H1 (cell line): ENCODE measurements at regions not wholly inside any gene's neighbourhood (a gene's known extent, or its start where the extent isn't known, plus 50 kb on each side); places are given as distances from the start of the nearest gene placed in this dataset.

Source experiments
- CTCF ChIA-PET: fragments of 300-600 bp; sonication (Branson Sonifier 250); formaldehyde crosslinking; loops from one replicate; lab custom pipeline; 2021; ENCODE audit not compliant: partially characterized antibody; lab: Charles Lee
- POLR2A ChIA-PET: fragments of 300-600 bp; sonication (Branson Sonifier 250); formaldehyde crosslinking; loops from one replicate; lab custom pipeline; 2021; ENCODE audit warnings: inconsistent platforms; ENCODE audit not compliant: partially characterized antibody; lab: Charles Lee
- DNase-seq, 2 experiments: peaks; one replicate each; pipeline versions ENCODE4 v3.0.0 to v3.0.0-alpha.2; 2010 to 2022; ENCODE audit warnings: low spot score in 2 of 2, low read depth in 1 of 2, mixed read lengths in 1 of 2
- FAIRE-seq: peaks from 2 replicates; lab custom pipeline; 2011; peaks lifted over from hg19 to GRCh38; lab: Jason Lieb, UNC
- H2AFZ ChIP-seq: 2 replicates; pipeline ENCODE4 v1.8.1; 2012; ENCODE audit warnings: low read length, inconsistent platforms
- H2AK5ac ChIP-seq: 2 replicates; pipeline ENCODE4 v1.6.1; 2013; ENCODE audit warnings: low read depth, low read length
- H2BK120ac ChIP-seq: replicated peaks from 2 replicates; pipeline ENCODE3; 2013; ENCODE audit warnings: low read depth, low read length, inconsistent platforms
- H2BK12ac ChIP-seq: 2 replicates; pipeline ENCODE4 v1.6.1; 2013; ENCODE audit warnings: low read depth, low read length
- H2BK15ac ChIP-seq: 2 replicates; pipeline ENCODE4 v1.6.1; 2013; ENCODE audit warnings: low read length
- H2BK20ac ChIP-seq: 2 replicates; pipeline ENCODE4 v1.6.1; 2013; ENCODE audit warnings: low read length
- H2BK5ac ChIP-seq: 2 replicates; pipeline ENCODE4 v1.6.1; 2013; ENCODE audit warnings: low read depth, low read length
- H3K14ac ChIP-seq: 2 replicates; pipeline ENCODE4 v1.6.1; 2013; ENCODE audit warnings: inconsistent platforms; ENCODE audit not compliant: insufficient read length
- H3K18ac ChIP-seq: 2 replicates; pipeline ENCODE4 v1.6.1; 2013; ENCODE audit warnings: low read length; ENCODE audit errors: extremely low read depth
- H3K23ac ChIP-seq: 2 replicates; pipeline ENCODE4 v1.6.1; 2013; ENCODE audit warnings: inconsistent platforms; ENCODE audit not compliant: insufficient read length
- H3K23me2 ChIP-seq: 2 replicates; pipeline ENCODE4 v1.6.1; 2013; ENCODE audit warnings: low read depth, low read length
- H3K27ac ChIP-seq: 2 replicates; pipeline ENCODE4 v1.6.1; 2011; ENCODE audit warnings: low read depth, low read length, inconsistent platforms
- H3K27me3 ChIP-seq, 4 experiments: replicated peaks in 1 of 4; 1 replicate in 1 of 4; 2 replicates in 3 of 4; pipeline versions ENCODE4 v1.6.1 to v1.8.1; 2011 to 2013; ENCODE audit warnings: low read length in 3 of 4, mild to moderate bottlenecking in 3 of 4, inconsistent platforms in 2 of 4, mixed read lengths in 2 of 4, moderate library complexity in 1 of 4; ENCODE audit not compliant: control insufficient read depth in 3 of 4, insufficient read depth in 3 of 4; ENCODE audit errors: extremely low read depth in 1 of 4
- H3K36me3 ChIP-seq, 4 experiments: 2 replicates each; pipeline versions ENCODE4 v1.6.1 to v1.8.1; 2011 to 2013; ENCODE audit warnings: mild to moderate bottlenecking in 4 of 4, low read length in 3 of 4, moderate library complexity in 2 of 4, control low read depth in 1 of 4, inconsistent platforms in 1 of 4; ENCODE audit not compliant: insufficient read depth in 4 of 4, control insufficient read depth in 2 of 4
- H3K4ac ChIP-seq: replicated peaks from 2 replicates; pipeline ENCODE3; 2013; ENCODE audit warnings: low read length, low read depth, mixed read lengths, inconsistent platforms; ENCODE audit not compliant: insufficient read length
- H3K4me1 ChIP-seq, 4 experiments: replicated peaks in 1 of 4; 1 replicate in 1 of 4; 2 replicates in 3 of 4; pipeline versions ENCODE4 v1.6.1 to v1.8.1; 2011 to 2013; ENCODE audit warnings: low read length in 3 of 4, inconsistent platforms in 2 of 4, mixed read lengths in 1 of 4; ENCODE audit not compliant: insufficient read depth in 4 of 4, control insufficient read depth in 3 of 4
- H3K4me2 ChIP-seq, 2 experiments: 2 replicates each; pipeline versions ENCODE4 v1.6.1 to v1.8.1; 2011 to 2013; ENCODE audit warnings: low read depth in 2 of 2, low read length in 2 of 2, control low read depth in 1 of 2, inconsistent platforms in 1 of 2, mild to moderate bottlenecking in 1 of 2; ENCODE audit not compliant: insufficient read depth in 1 of 2
- H3K4me3 ChIP-seq, 4 experiments: fragments of 200-600, 300-600 bp in 1 of 4; sonication (generic), shearing (Covaris generic), sonication (Bioruptor Twin) in 1 of 4; 2 replicates each; pipeline versions ENCODE4 v1.5.1 to v1.8.1; 2011 to 2016; ENCODE audit warnings: low read length in 4 of 4, low read depth in 3 of 4, control low read depth in 2 of 4, inconsistent platforms in 2 of 4, mild to moderate bottlenecking in 2 of 4, mixed read lengths in 1 of 4, moderate library complexity in 1 of 4; ENCODE audit not compliant: insufficient read depth in 2 of 4; ENCODE audit errors: extremely low read depth in 1 of 4
- H3K56ac ChIP-seq: replicated peaks from 2 replicates; pipeline ENCODE3; 2013; ENCODE audit warnings: low read depth, mild to moderate bottlenecking, mixed read lengths, low read length, inconsistent platforms; ENCODE audit not compliant: insufficient read length
- H3K79me1 ChIP-seq: 2 replicates; pipeline ENCODE4 v1.6.1; 2013; ENCODE audit warnings: low read depth, low read length, control low read depth
- H3K79me2 ChIP-seq, 2 experiments: 2 replicates each; pipeline versions ENCODE4 v1.6.1 to v1.8.1; 2012 to 2013; ENCODE audit warnings: low read length in 2 of 2, mild to moderate bottlenecking in 2 of 2, inconsistent platforms in 1 of 2; ENCODE audit not compliant: insufficient read depth in 2 of 2, control insufficient read depth in 1 of 2
- H3K9ac ChIP-seq, 4 experiments: replicated peaks in 1 of 4; 1 replicate in 1 of 4; 2 replicates in 3 of 4; pipeline versions ENCODE4 v1.6.1 to v1.8.1; 2011 to 2013; ENCODE audit warnings: low read depth in 3 of 4, low read length in 3 of 4, control low read depth in 2 of 4, mild to moderate bottlenecking in 2 of 4, moderate library complexity in 2 of 4, inconsistent platforms in 1 of 4; ENCODE audit errors: extremely low read depth in 1 of 4
- H3K9me3 ChIP-seq, 2 experiments: 2 replicates each; pipeline versions ENCODE4 v1.6.1 to v1.8.1; 2012 to 2013; ENCODE audit warnings: mild to moderate bottlenecking in 2 of 2, moderate library complexity in 2 of 2, control low read depth in 1 of 2, inconsistent platforms in 1 of 2, low read depth in 1 of 2, low read length in 1 of 2, mixed read lengths in 1 of 2; ENCODE audit not compliant: insufficient read depth in 2 of 2
- H4K20me1 ChIP-seq, 2 experiments: replicated peaks in 1 of 2; 2 replicates each; pipeline versions ENCODE3 to v1.8.1; 2011 to 2013; ENCODE audit warnings: inconsistent platforms in 2 of 2, low read length in 2 of 2, mild to moderate bottlenecking in 1 of 2; ENCODE audit not compliant: insufficient read depth in 2 of 2, control insufficient read depth in 1 of 2
- H4K5ac ChIP-seq: 2 replicates; pipeline ENCODE4 v1.6.1; 2013; ENCODE audit warnings: low read length, low read depth, mixed read lengths, inconsistent platforms; ENCODE audit not compliant: insufficient read length
- H4K8ac ChIP-seq: 2 replicates; pipeline ENCODE4 v1.8.0; 2013; ENCODE audit warnings: mild to moderate bottlenecking, moderate library complexity, low read length, inconsistent platforms; ENCODE audit not compliant: insufficient read depth; ENCODE audit errors: extremely low read depth
- H4K91ac ChIP-seq: replicated peaks from 2 replicates; pipeline ENCODE3; 2013; ENCODE audit warnings: low read length, mixed read lengths, inconsistent platforms; ENCODE audit not compliant: insufficient read length
- ATF3 ChIP-seq: IDR thresholded peaks from 2 replicates; pipeline ENCODE4 v1.6.1; 2011; ENCODE audit warnings: low read depth, mild to moderate bottlenecking, low read length; ENCODE audit not compliant: insufficient read depth
- BRCA1 ChIP-seq: IDR thresholded peaks from 2 replicates; pipeline ENCODE4 v1.6.1; 2012; ENCODE audit warnings: low read depth, low read length, improper control_type of control experiment
- CBX5 ChIP-seq: fragments of 300-800, 300-1000 bp; sonication (generic); IDR thresholded peaks from 2 replicates; pipeline ENCODE4 v1.7.1; 2016; ENCODE audit warnings: antibody characterized with exemption, low read length, low read depth
- CBX8 ChIP-seq: fragments of 300-800, 300-1000 bp; sonication (generic); IDR thresholded peaks from 2 replicates; pipeline ENCODE4 v1.7.1; 2016; ENCODE audit warnings: low read depth, low read length, borderline replicate concordance
- CHD1 ChIP-seq: IDR thresholded peaks from 2 replicates; pipeline ENCODE4 v1.6.1; 2012; ENCODE audit warnings: low read depth, low read length, improper control_type of control experiment
- EP300 ChIP-seq, 2 experiments: IDR thresholded peaks; 1 replicate in 1 of 2; 2 replicates in 1 of 2; pipeline ENCODE4 v1.6.1; 2011 to 2012; ENCODE audit warnings: low read depth in 2 of 2, low read length in 2 of 2, mild to moderate bottlenecking in 2 of 2, borderline replicate concordance in 1 of 2, inconsistent platforms in 1 of 2, moderate library complexity in 1 of 2
- MAFK ChIP-seq: IDR thresholded peaks from 2 replicates; pipeline ENCODE4 v1.6.1; 2012; ENCODE audit warnings: low read depth, mild to moderate bottlenecking, improper control_type of control experiment, low read length
- NANOG ChIP-seq: IDR thresholded peaks from 2 replicates; pipeline ENCODE4 v1.6.1; 2011; ENCODE audit warnings: low read length, low read depth, mild to moderate bottlenecking, inconsistent platforms; ENCODE audit not compliant: insufficient read depth, poor library complexity, severe bottlenecking
- POLR2AphosphoS5 ChIP-seq: IDR thresholded peaks from 2 replicates; pipeline ENCODE4 v1.6.1; 2011; ENCODE audit warnings: low read depth, low read length
- RBBP5 ChIP-seq: IDR thresholded peaks from 2 replicates; pipeline ENCODE4 v1.7.1; 2012; ENCODE audit warnings: low read depth, mild to moderate bottlenecking, inconsistent platforms, low read length, moderate library complexity, borderline replicate concordance
- RFX5 ChIP-seq: IDR thresholded peaks from 2 replicates; pipeline ENCODE4 v1.6.1; 2011; ENCODE audit warnings: low read depth, low read length, improper control_type of control experiment, borderline replicate concordance
- TBP ChIP-seq: IDR thresholded peaks from 2 replicates; pipeline ENCODE4 v1.6.1; 2011; ENCODE audit warnings: low read depth, low read length, improper control_type of control experiment
- WGBS, 2 experiments: shearing (Covaris generic) in 1 of 2; methylation state at CpG; one replicate each; pipeline versions ENCODE4 v1.1.6 to v1.1.7; 2013 to 2015; ENCODE audit warnings: low lambda C conversion rate in 2 of 2, mixed read lengths in 2 of 2, inconsistent platforms in 1 of 2, low coverage in 1 of 2, missing lambda C conversion rate in 1 of 2; ENCODE audit not compliant: insufficient replicate concordance in 2 of 2, insufficient coverage in 1 of 2, insufficient read length in 1 of 2; ENCODE audit errors: extremely low coverage in 1 of 2, missing lambda C conversion rate in 1 of 2; 5-methylcytosine and 5-hydroxymethylcytosine counted together

- Histone ChIP-seq H3K79me1 (no peaks in the 10 kb centered on the region), H2AK5ac (no peak overlapping the region), H3K4me1 (peaks cover 0 to 5% (median 2%) of the 10 kb centered on the region in 4 experiments; a peak in 3 of 7 replicates), H3K14ac (no peak overlapping the region), H3K4me2 (no peak overlapping the region), H3K9ac (no peak overlapping the region), H4K8ac (no peak overlapping the region), H3K56ac (no peak overlapping the region), H2AFZ (no peak overlapping the region), H3K23ac (no peak overlapping the region), H3K18ac (no peak overlapping the region), H2BK5ac (no peak overlapping the region), H3K27ac (no peak overlapping the region), H3K79me2 (no peaks in the 10 kb centered on the region), H3K4me3 (no peak overlapping the region), H2BK12ac (no peak overlapping the region), H2BK120ac (no peak overlapping the region), H2BK15ac (no peak overlapping the region), H3K36me3 (no peaks in the 10 kb centered on the region), H4K91ac (no peak overlapping the region), H3K27me3 (no peaks in the 10 kb centered on the region), H4K5ac (no peak overlapping the region), H3K9me3 (no peaks in the 10 kb centered on the region), H4K20me1 (no peaks in the 10 kb centered on the region), H3K4ac (no peak overlapping the region), H3K23me2 (no peaks in the 10 kb centered on the region), H2BK20ac (no peak overlapping the region)
- CTCF ChIA-PET: interaction anchor here (1.0 to 6.4 kb wide), 2 partner anchors 8 to 25 kb away, joined by 5 to 54 read pairs; no protein-coding TSS in a partner anchor
- WGBS, 2 experiments: 90% methylated on average over 2 of the region's 2 CpGs; no CpG with 5 or more reads in 1 of the 2 experiments
- no peak for DNase-seq
- TF ChIP-seq ATF3: no peak
- no peak for TF ChIP-seq EP300 (IDR thresholded peaks at IDR 0.05; ENCODE audit: borderline replicate concordance in 1 of 2, low read depth in 2 of 2, low read length in 2 of 2)
- TF ChIP-seq NANOG: no peak
- no peak for TF ChIP-seq CBX5
- no peak for TF ChIP-seq MAFK
- TF ChIP-seq CHD1: no peak
- no peak for TF ChIP-seq BRCA1
- TF ChIP-seq RFX5: no peak
- TF ChIP-seq CBX8: no peak
- TF ChIP-seq TBP: no peak
- TF ChIP-seq RBBP5: no peak
- TF ChIP-seq POLR2AphosphoS5: no peak
- POLR2A ChIA-PET: no interaction called here
- FAIRE-seq: no peak
Measured at GRCh38 chr6:54710456-54710855, 136.1 kb upstream of the FAM83B start.
